HG03354 (cell line): ENCODE measurements at regions not wholly inside any gene's neighbourhood (a gene's known extent, or its start where the extent isn't known, plus 50 kb on each side); places are given as distances from the start of the nearest gene placed in this dataset.

ENCODE experiments used
- ATAC-seq: cut with Tn5 transposase; IDR thresholded peaks from one replicate; pipeline ENCODE4 v1.9.1; 2021; ENCODE audit warnings: mild to moderate bottlenecking; ENCODE audit not compliant: unreplicated experiment, poor library complexity, severe bottlenecking

- ATAC-seq = no peak
Measured at GRCh38 chr12:47562201-47562600, 143.6 kb downstream of the RPAP3 start.

DNA sequence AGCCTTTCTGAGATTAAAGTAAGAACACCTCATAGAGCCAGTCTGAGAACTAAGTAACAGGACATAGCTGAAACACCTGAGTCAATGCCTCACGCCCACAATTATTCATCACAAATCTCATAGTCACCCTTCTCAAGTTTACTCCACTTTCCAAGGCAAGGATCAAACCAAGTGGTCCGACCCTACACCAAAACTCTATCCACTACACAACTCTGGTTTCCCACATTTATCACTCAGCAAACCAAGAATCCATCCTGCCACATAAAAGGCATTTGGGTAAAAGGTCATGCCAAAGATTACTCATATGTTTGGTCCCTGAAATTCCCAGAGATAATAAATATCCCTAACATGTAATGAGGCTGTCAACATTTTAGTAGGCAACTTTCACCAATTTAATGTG, 144.1 kb downstream of the RPAP3 start:
- no peak for ATAC-seq

DNA sequence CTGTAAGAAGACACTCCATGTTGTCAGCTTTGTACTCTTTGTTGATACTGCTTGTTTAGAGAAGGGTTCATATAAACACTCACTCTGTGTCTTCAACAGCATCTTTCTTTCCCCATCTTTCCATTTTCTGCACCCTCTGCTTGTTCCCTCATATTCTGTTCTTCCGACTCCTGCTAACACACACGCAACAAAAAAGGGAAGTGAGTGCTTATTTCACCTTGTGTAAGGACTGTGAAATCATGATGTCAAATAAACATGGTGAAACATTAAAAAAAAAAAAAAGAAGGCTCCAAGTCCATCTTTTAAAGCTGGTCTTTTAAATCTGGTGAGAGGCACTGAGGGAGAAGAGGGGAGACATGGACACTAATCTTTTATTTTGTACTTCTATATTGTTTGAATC, 145.4 kb downstream of the RPAP3 start:
- ATAC-seq = no peak

DNA sequence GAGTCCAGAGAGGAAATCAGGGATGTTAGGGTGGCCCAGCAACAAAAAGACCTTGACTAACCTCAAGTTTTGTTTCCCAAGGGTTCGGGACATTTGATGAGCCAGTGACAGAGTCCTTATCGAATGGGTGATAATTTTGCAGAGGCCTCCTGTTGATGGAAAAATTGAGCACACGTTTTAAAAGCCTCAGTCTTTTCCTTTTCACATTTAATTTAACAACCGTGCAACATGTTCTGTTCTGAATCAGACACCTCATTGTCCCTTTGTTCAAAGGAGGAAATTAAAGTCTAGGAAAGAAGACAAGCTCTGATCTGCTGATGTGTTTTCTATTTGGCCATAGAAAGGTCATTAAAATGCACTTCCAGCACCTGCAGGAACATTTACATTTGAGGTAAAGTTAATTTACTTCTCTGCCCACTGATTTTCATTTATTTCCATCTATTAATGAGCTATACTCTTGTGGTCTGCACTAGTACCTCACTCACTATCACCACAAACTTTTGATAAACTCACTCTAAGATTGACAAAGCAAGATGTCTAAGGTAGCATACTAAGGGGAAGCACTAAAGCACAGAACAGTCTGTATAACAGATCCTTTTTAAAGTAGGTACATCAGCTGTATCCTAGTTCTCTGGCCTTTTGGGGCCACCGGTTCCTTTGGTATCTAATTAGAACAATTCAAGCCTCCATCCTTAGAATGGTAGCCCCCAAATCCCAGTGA, 147.0 kb downstream of the RPAP3 start:
- ATAC-seq = no peak

GRCh38 chr12:47557386-47557785, 148.4 kb downstream of the RPAP3 start:
- ATAC-seq = no peak

- no peak for ATAC-seq
Measured at GRCh38 chr12:47556261-47557030, 149.4 kb downstream of the RPAP3 start.

DNA sequence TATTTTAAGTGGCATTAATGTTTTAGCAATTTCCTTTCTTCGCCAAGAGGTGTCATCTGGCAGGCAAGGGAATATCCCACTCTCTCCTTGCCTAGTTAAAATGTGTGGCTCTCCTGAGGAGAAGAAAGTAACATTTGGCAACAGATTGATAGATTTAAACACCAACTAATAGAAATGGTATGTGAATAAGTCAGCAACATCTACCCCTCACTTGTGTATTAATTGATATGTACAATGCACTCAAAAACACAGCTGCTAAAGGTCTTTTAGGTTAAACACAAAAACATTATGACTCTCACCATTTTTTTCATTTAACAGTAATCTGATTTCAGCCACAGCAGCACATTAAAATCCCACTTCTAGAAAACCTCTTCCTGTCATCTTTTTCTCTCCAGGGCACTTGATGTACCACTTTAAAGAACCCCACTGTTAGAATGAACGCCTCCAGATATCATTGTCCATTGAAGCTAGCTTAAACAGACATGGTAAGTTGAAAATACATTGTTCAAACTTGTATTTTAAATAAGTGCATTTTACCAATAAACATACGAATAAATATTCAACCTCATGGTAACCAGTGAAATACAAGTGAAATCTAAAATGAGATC, 151.7 kb downstream of the RPAP3 start:
- ATAC-seq = no peak

- no peak for ATAC-seq
Measured at GRCh38 chr12:47553266-47553665, 152.6 kb downstream of the RPAP3 start.

DNA sequence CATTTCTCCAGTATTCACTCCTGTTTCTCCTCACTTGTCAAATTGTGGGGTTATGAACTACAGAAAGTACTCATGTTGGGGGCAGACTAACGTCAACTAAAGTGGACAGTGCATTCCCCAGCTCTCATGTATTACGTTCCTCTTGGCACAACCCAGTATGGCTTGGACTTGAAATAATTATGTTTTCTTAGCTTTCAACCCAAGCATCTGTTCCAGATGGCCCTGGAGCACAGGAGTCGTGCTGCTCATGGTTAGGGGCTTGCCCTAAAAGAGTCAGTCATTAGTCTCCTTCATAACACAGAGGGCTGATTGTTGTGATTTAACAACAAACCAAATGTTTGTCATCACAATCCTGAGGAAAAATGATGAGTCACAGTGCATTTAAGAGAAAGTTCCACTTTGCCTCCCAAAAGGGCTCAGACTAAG, 154.4 kb downstream of the RPAP3 start:
- ATAC-seq = no peak

GRCh38 chr12:47549258-47549657, 156.6 kb downstream of the RPAP3 start:
- ATAC-seq = no peak

DNA sequence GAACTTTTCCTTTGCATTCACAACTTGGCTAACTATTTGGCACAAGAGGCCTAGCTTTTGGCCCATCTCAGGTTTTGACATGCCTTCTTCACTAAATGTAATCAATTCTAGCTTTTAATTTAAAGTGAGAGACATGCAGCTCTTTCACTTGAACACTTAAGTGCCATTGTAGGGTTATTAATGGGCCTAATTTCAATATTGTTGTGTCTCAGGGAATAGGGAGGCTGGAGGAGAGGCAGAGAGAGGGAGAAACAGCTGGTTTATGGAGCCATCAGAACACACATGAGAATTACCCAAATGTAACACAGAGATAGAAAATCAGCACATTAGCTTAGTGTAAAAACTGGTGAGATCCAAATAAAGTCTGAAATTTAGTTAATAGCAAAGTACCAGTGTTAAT, 157.4 kb downstream of the RPAP3 start:
- no peak for ATAC-seq

- no peak for ATAC-seq
Measured at GRCh38 chr12:47547077-47547476, 158.8 kb downstream of the RPAP3 start.

GRCh38 chr12:47545938-47546609, 159.8 kb downstream of the RPAP3 start:
- ATAC-seq = no peak

- no peak for ATAC-seq
Measured at GRCh38 chr12:47534695-47535094, 171.1 kb downstream of the RPAP3 start.

DNA sequence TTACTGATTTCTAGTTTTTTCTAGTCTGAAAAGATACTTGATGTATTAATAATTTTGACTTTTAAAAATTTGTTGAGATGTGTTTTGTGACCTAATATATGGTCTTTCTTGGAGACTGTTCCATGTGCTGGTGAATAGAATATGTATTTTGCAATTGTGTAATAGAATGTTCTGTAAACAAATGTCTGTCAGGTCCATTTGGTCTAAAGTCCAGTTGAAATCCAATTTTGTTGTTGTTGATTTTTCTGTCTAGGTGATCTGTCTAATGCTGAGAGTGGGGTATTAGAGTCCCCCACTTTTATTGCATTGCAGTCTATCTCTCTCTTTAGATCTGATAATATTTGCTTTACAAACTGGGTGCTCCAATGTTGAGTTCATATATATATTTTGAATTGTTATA, 175.8 kb downstream of the RPAP3 start:
- ATAC-seq = no peak

DNA sequence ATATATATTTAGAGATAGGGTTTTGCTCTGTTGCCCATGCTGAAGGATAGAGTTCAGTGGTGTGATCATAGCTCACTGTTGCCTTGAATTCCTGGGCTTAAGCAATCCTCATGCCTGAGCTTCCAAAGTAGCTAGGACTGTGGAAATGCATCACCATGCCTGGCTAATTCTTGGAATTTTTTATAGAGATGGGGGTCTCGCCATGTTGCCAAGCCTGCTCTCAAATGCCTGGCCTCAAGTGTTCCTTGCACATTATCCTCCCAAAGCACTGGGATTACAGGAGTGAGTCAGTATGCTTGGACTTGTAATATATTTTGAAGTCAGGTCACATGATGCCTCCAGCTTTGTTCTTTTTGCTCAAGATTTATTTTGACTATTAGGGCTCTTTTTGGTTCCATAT, 178.0 kb downstream of the RPAP3 start:
- no peak for ATAC-seq

GRCh38 chr12:47520029-47520428, 185.8 kb downstream of the RPAP3 start:
- ATAC-seq = no peak

DNA sequence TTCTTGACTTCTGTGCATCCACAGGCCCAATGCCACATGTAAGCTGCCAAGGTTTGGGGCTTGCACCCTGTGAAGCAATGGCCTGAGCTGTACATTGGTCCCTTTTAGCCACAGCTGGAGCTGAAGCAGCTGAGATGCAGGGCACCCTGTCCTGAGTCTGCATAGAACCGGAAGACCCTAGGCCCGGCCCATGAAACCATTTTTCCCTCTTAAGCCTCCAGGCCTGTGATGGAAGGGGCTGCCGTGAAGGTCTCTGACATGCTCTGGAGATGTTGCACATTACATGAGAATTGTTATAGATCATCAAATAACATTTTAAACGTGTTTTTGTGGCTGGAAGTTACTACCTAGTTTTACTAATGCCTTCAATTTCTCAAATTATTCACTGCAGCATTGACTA, 188.7 kb downstream of the RPAP3 start:
- no peak for ATAC-seq

- no peak for ATAC-seq
Measured at GRCh38 chr12:47509398-47509851, 196.4 kb downstream of the RPAP3 start.

DNA sequence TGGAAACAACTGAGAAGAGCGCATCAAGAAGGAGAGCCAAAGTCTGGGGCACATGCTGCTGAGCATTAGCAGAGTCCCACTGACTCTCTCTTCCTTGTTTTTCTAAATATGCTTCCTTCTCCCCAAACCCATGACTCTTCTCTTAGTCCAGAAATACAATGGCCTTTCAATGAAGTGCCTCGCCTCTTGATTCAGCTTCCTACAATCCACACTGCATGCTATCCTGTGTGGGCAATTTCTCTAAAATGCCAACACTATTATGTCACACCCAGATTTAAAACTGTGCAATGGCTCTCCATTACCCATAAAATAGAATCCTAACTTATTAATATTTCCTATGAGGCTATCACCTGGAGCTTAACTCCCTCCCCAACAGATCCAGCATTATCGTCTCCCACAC, 198.6 kb downstream of the RPAP3 start:
- ATAC-seq = no peak
